Common myeloid progenitor, CD34-positive (primary cell): ENCODE measurements at regions not wholly inside any gene's neighbourhood (a gene's known extent, or its start where the extent isn't known, plus 50 kb on each side); places are given as distances from the start of the nearest gene placed in this dataset.
"Not testable (repeated sequence)": the region's sequence is repeated elsewhere in the genome, so short reads cannot be mapped to it uniquely, and the experiment has no call there.

Experiments used
- CTCF ChIA-PET: fragments of 350-600 bp; sonication (Branson Sonifier 250); formaldehyde crosslinking; loops from one replicate; lab custom pipeline; 2021; ENCODE audit warnings: antibody characterized with exemption; lab: Charles Lee
- POLR2A ChIA-PET: fragments of 350-600 bp; sonication (Branson Sonifier 250); formaldehyde crosslinking; loops from one replicate; lab custom pipeline; 2021; ENCODE audit warnings: antibody characterized with exemption; lab: Charles Lee
- DNase-seq, 3 donors: peaks; one replicate each; pipeline versions ENCODE4 v3.0.0 to v3.0.0-alpha.2; 2013
- H3K27ac ChIP-seq, 2 experiments: 1 replicate in 1 of 2; 2 replicates in 1 of 2; pipeline ENCODE4 v1.7.0; 2013; ENCODE audit warnings: inconsistent platforms in 2 of 2, low read length in 2 of 2, mild to moderate bottlenecking in 2 of 2, low read depth in 1 of 2, moderate library complexity in 1 of 2; ENCODE audit not compliant: severe bottlenecking in 2 of 2, insufficient read depth in 1 of 2, poor library complexity in 1 of 2
- H3K27me3 ChIP-seq, 5 experiments: replicated peaks in 2 of 5; 1 replicate in 3 of 5; 2 replicates in 2 of 5; pipeline versions ENCODE4 v1.6.1 to v1.7.0; 2013; ENCODE audit warnings: low read length in 4 of 5, mild to moderate bottlenecking in 2 of 5, moderate library complexity in 2 of 5, inconsistent platforms in 1 of 5; ENCODE audit not compliant: insufficient read depth in 5 of 5, control insufficient read depth in 4 of 5
- H3K36me3 ChIP-seq, 4 experiments: 1 replicate in 2 of 4; 2 replicates in 2 of 4; pipeline versions ENCODE4 v1.6.1 to v1.7.0; 2013; ENCODE audit warnings: low read length in 3 of 4, control low read depth in 1 of 4, mild to moderate bottlenecking in 1 of 4; ENCODE audit not compliant: control insufficient read depth in 4 of 4, insufficient read depth in 4 of 4
- H3K4me1 ChIP-seq, 4 experiments: 1 replicate in 3 of 4; 2 replicates in 1 of 4; pipeline versions ENCODE4 v1.6.1 to v1.7.1; 2013; ENCODE audit warnings: low read length in 3 of 4, mild to moderate bottlenecking in 3 of 4, control low read depth in 1 of 4, inconsistent platforms in 1 of 4, moderate library complexity in 1 of 4; ENCODE audit not compliant: control insufficient read depth in 4 of 4, insufficient read depth in 4 of 4; ENCODE audit errors: control extremely low read depth in 1 of 4
- H3K4me3 ChIP-seq, 7 experiments: 1 replicate in 4 of 7; 2 replicates in 3 of 7; pipeline versions ENCODE4 v1.5.1 to v1.7.0; 2013; ENCODE audit warnings: mild to moderate bottlenecking in 7 of 7, low read length in 6 of 7, moderate library complexity in 6 of 7, inconsistent platforms in 2 of 7, low read depth in 2 of 7, control low read depth in 1 of 7; ENCODE audit not compliant: insufficient read depth in 4 of 7, control insufficient read depth in 1 of 7; ENCODE audit errors: extremely low read depth in 1 of 7
- H3K9me3 ChIP-seq, 5 experiments: 1 replicate in 4 of 5; 2 replicates in 1 of 5; pipeline versions ENCODE4 v1.6.1 to v1.7.1; 2013; ENCODE audit warnings: low read length in 4 of 5, mild to moderate bottlenecking in 2 of 5, inconsistent platforms in 1 of 5, low read depth in 1 of 5, moderate library complexity in 1 of 5; ENCODE audit not compliant: control insufficient read depth in 4 of 5, insufficient read depth in 2 of 5; ENCODE audit errors: control extremely low read depth in 1 of 5
- WGBS: methylation state at CpG from one replicate; pipeline ENCODE4 v1.1.5; 2013; ENCODE audit not compliant: insufficient coverage; 5-methylcytosine and 5-hydroxymethylcytosine counted together

GRCh38 chrX:109184506-109185139 is 297.3 kb downstream of the GUCY2F start:
- ChIA-PET CTCF (no interaction called here), POLR2A (no interaction called here)
- H3K27ac ChIP-seq, result no peak overlapping the region
- H3K4me3 ChIP-seq, result no peak overlapping the region
- H3K9me3 ChIP-seq, result no peaks in the 10 kb centered on the region
- no peaks in the 10 kb centered on the region for H3K36me3 ChIP-seq
- peaks cover 0 to 7% (median 0%) of the 10 kb centered on the region in 5 experiments for H3K27me3 ChIP-seq
- H3K4me1 ChIP-seq, result no peaks in the 10 kb centered on the region
- no peak for DNase-seq

GRCh38 chrX:109172091-109172602 is 309.7 kb downstream of the GUCY2F start:
- Histone ChIP-seq H3K27me3 (no peaks in the 10 kb centered on the region), H3K27ac (no peak overlapping the region), H3K36me3 (no peaks in the 10 kb centered on the region), H3K9me3 (peaks cover 0 to 4% (median 0%) of the 10 kb centered on the region in 5 experiments), H3K4me3 (no peak overlapping the region), H3K4me1 (no peaks in the 10 kb centered on the region)
- CTCF ChIA-PET, result no interaction called here
- no peak for DNase-seq
- 94% methylated on average over 2 of the region's 4 CpGs for WGBS
- POLR2A ChIA-PET, result no interaction called here

- DNase-seq, result no peak
- Histone ChIP-seq H3K27ac (no peak overlapping the region), H3K9me3 (peaks cover 0 to 4% (median 3%) of the 10 kb centered on the region in 5 experiments), H3K4me1 (no peaks in the 10 kb centered on the region), H3K27me3 (no peaks in the 10 kb centered on the region), H3K4me3 (no peak overlapping the region), H3K36me3 (no peaks in the 10 kb centered on the region)
- ChIA-PET POLR2A (no interaction called here), CTCF (no interaction called here)
- 27% methylated on average over 1 of the region's 1 CpG for WGBS
Observed at GRCh38 chrX:109155161-109155560, 326.7 kb downstream of the GUCY2F start.

GRCh38 chrX:109144173-109144572 is 337.7 kb downstream of the GUCY2F start:
- DNase-seq, H3K27ac ChIP-seq, H3K4me3 ChIP-seq, H3K27me3 ChIP-seq, CTCF ChIA-PET, H3K4me1 ChIP-seq, H3K9me3 ChIP-seq, H3K36me3 ChIP-seq, POLR2A ChIA-PET: not testable (repeated sequence)
- 100% methylated on average over 1 of the region's 1 CpG for WGBS

- H3K27me3 ChIP-seq, result peaks cover 0 to 2% (median 0%) of the 10 kb centered on the region in 5 experiments
- DNase-seq, result no peak
- H3K36me3 ChIP-seq, result no peaks in the 10 kb centered on the region
- no peak overlapping the region for H3K4me3 ChIP-seq
- CTCF ChIA-PET, result no interaction called here
- no peaks in the 10 kb centered on the region for H3K4me1 ChIP-seq
- POLR2A ChIA-PET, result no interaction called here
- H3K27ac ChIP-seq, result no peak overlapping the region
- H3K9me3 ChIP-seq, result peaks cover 0 to 3% (median 0%) of the 10 kb centered on the region in 5 experiments
Observed at GRCh38 chrX:109140463-109140862, 341.4 kb downstream of the GUCY2F start.

GRCh38 chrX:109134777-109135176 is 347.1 kb downstream of the GUCY2F start:
- H3K4me1 ChIP-seq, result no peaks in the 10 kb centered on the region
- DNase-seq, result no peak
- H3K27ac ChIP-seq, result no peak overlapping the region
- no peak overlapping the region for H3K4me3 ChIP-seq
- ChIA-PET POLR2A (no interaction called here), CTCF (no interaction called here)
- no peaks in the 10 kb centered on the region for H3K36me3 ChIP-seq
- no peaks in the 10 kb centered on the region for H3K27me3 ChIP-seq
- H3K9me3 ChIP-seq, result peaks cover 0 to 3% (median 2%) of the 10 kb centered on the region in 5 experiments

GRCh38 chrX:109125304-109125703 is 356.6 kb downstream of the GUCY2F start:
- DNase-seq, result no peak
- ChIA-PET CTCF (no interaction called here), POLR2A (no interaction called here)
- Histone ChIP-seq H3K4me1 (no peaks in the 10 kb centered on the region), H3K4me3 (no peak overlapping the region), H3K27me3 (no peaks in the 10 kb centered on the region), H3K9me3 (peaks cover 0 to 3% (median 0%) of the 10 kb centered on the region in 5 experiments), H3K36me3 (no peaks in the 10 kb centered on the region), H3K27ac (no peak overlapping the region)
- 86% methylated on average over 1 of the region's 3 CpGs for WGBS
